Esophagus squamous epithelium (tissue), 4 donors: ENCODE measurements at regions not wholly inside any gene's neighbourhood (a gene's known extent, or its start where the extent isn't known, plus 50 kb on each side); places are given as distances from the start of the nearest gene placed in this dataset.

Experiments
- CTCF ChIP-seq, 6 experiments: fragments of 450-650 bp in 4 of 6; fragments of 200-600 bp in 2 of 6; sonication (generic) in 2 of 6; IDR thresholded peaks; one replicate each; pipeline ENCODE4 v1.5.1; 2016 to 2019; ENCODE audit warnings: antibody characterized with exemption in 6 of 6, mild to moderate bottlenecking in 4 of 6, moderate library complexity in 4 of 6
- POLR2A ChIP-seq, 4 donors: fragments of 450-650 bp; IDR thresholded peaks; one replicate each; pipeline ENCODE4 v1.6.1; 2017; ENCODE audit warnings: antibody characterized with exemption in 4 of 4, mild to moderate bottlenecking in 4 of 4, moderate library complexity in 3 of 4

GRCh38 chr9:115395511-115396021 is 277.6 kb upstream of the TNC start:
- no peak for TF ChIP-seq CTCF (IDR thresholded peaks at IDR 0.05)
- TF ChIP-seq POLR2A (IDR thresholded peaks at IDR 0.05) = no peak
